ENCODE measurements at regions not wholly inside any gene's neighbourhood (a gene's known extent, or its start where the extent isn't known, plus 50 kb on each side); places are given as distances from the start of the nearest gene placed in this dataset.
"Not testable (repeated sequence)": the region's sequence is repeated elsewhere in the genome, so short reads cannot be mapped to it uniquely, and the experiment has no call there.

GRCh38 chr1:4118746-4119515, 218.9 kb upstream of the C1orf174 start:
- DNase-seq (ENCODE audit: low read depth in 2 of 2) = no peak

GRCh38 chr1:4119516-4120220, 219.6 kb upstream of the C1orf174 start:
- no peak for DNase-seq (ENCODE audit: low read depth in 2 of 2)

- no peak for DNase-seq (ENCODE audit: low read depth in 2 of 2)
Observed at GRCh38 chr1:4120557-4121292, 220.7 kb upstream of the C1orf174 start.

GRCh38 chr1:4121293-4121684, 221.2 kb upstream of the C1orf174 start:
- DNase-seq (ENCODE audit: low read depth in 2 of 2) = no peak

GRCh38 chr1:4121834-4122512, 221.9 kb upstream of the C1orf174 start:
- no peak for DNase-seq (ENCODE audit: low read depth in 2 of 2)

- DNase-seq (ENCODE audit: low read depth in 2 of 2) = no peak
Observed at GRCh38 chr1:4122513-4123160, 222.6 kb upstream of the C1orf174 start.

- DNase-seq (ENCODE audit: low read depth in 2 of 2) = no peak
Observed at GRCh38 chr1:4124631-4125145, 224.6 kb upstream of the C1orf174 start.

- no peak for DNase-seq (ENCODE audit: low read depth in 2 of 2)
Observed at GRCh38 chr1:4126251-4126650, 226.2 kb upstream of the C1orf174 start.

- no peak for DNase-seq (ENCODE audit: low read depth in 2 of 2)
Observed at GRCh38 chr1:4126731-4127591, 226.9 kb upstream of the C1orf174 start.

- no peak for DNase-seq (ENCODE audit: low read depth in 2 of 2)
Observed at GRCh38 chr1:4127592-4128140, 227.6 kb upstream of the C1orf174 start.

- DNase-seq (ENCODE audit: low read depth in 2 of 2) = no peak
Observed at GRCh38 chr1:4128616-4129015, 228.5 kb upstream of the C1orf174 start.

- no peak for DNase-seq (ENCODE audit: low read depth in 2 of 2)
Observed at GRCh38 chr1:4129693-4130092, 229.6 kb upstream of the C1orf174 start.

GRCh38 chr1:4130096-4130495, 230.0 kb upstream of the C1orf174 start:
- DNase-seq (ENCODE audit: low read depth in 2 of 2) = no peak

GRCh38 chr1:4131734-4132133, 231.7 kb upstream of the C1orf174 start:
- DNase-seq (ENCODE audit: low read depth in 2 of 2) = no peak

- no peak for DNase-seq (ENCODE audit: low read depth in 2 of 2)
Observed at GRCh38 chr1:4132352-4133296, 232.6 kb upstream of the C1orf174 start.

GRCh38 chr1:4133297-4133938, 233.3 kb upstream of the C1orf174 start:
- no peak for DNase-seq (ENCODE audit: low read depth in 2 of 2)

- no peak for DNase-seq (ENCODE audit: low read depth in 2 of 2)
Observed at GRCh38 chr1:4133939-4134321, 233.9 kb upstream of the C1orf174 start.

GRCh38 chr1:4135853-4136252, 235.8 kb upstream of the C1orf174 start:
- DNase-seq (ENCODE audit: low read depth in 2 of 2) = not testable (repeated sequence)

All from stimulated activated CD4-positive, alpha-beta T cell treated with anti-CD3 and anti-CD28 coated beads, Interleukin-1b, Interleukin-23, amount 100 ng/mL, for 1 hour (primary cell).